H1 (cell line): ENCODE measurements at regions not wholly inside any gene's neighbourhood (a gene's known extent, or its start where the extent isn't known, plus 50 kb on each side); places are given as distances from the start of the nearest gene placed in this dataset.

Experiments used
- CTCF ChIA-PET: fragments of 300-600 bp; sonication (Branson Sonifier 250); formaldehyde crosslinking; loops from one replicate; lab custom pipeline; 2021; ENCODE audit not compliant: partially characterized antibody; lab: Charles Lee
- POLR2A ChIA-PET: fragments of 300-600 bp; sonication (Branson Sonifier 250); formaldehyde crosslinking; loops from one replicate; lab custom pipeline; 2021; ENCODE audit warnings: inconsistent platforms; ENCODE audit not compliant: partially characterized antibody; lab: Charles Lee
- DNase-seq, 2 experiments: peaks; one replicate each; pipeline versions ENCODE4 v3.0.0 to v3.0.0-alpha.2; 2010 to 2022; ENCODE audit warnings: low spot score in 2 of 2, low read depth in 1 of 2, mixed read lengths in 1 of 2
- FAIRE-seq: peaks from 2 replicates; lab custom pipeline; 2011; peaks lifted over from hg19 to GRCh38; lab: Jason Lieb, UNC
- H2AFZ ChIP-seq: 2 replicates; pipeline ENCODE4 v1.8.1; 2012; ENCODE audit warnings: low read length, inconsistent platforms
- H2AK5ac ChIP-seq: 2 replicates; pipeline ENCODE4 v1.6.1; 2013; ENCODE audit warnings: low read depth, low read length
- H2BK120ac ChIP-seq: replicated peaks from 2 replicates; pipeline ENCODE3; 2013; ENCODE audit warnings: low read depth, low read length, inconsistent platforms
- H2BK12ac ChIP-seq: 2 replicates; pipeline ENCODE4 v1.6.1; 2013; ENCODE audit warnings: low read depth, low read length
- H2BK15ac ChIP-seq: 2 replicates; pipeline ENCODE4 v1.6.1; 2013; ENCODE audit warnings: low read length
- H2BK20ac ChIP-seq: 2 replicates; pipeline ENCODE4 v1.6.1; 2013; ENCODE audit warnings: low read length
- H2BK5ac ChIP-seq: 2 replicates; pipeline ENCODE4 v1.6.1; 2013; ENCODE audit warnings: low read depth, low read length
- H3K14ac ChIP-seq: 2 replicates; pipeline ENCODE4 v1.6.1; 2013; ENCODE audit warnings: inconsistent platforms; ENCODE audit not compliant: insufficient read length
- H3K18ac ChIP-seq: 2 replicates; pipeline ENCODE4 v1.6.1; 2013; ENCODE audit warnings: low read length; ENCODE audit errors: extremely low read depth
- H3K23ac ChIP-seq: 2 replicates; pipeline ENCODE4 v1.6.1; 2013; ENCODE audit warnings: inconsistent platforms; ENCODE audit not compliant: insufficient read length
- H3K23me2 ChIP-seq: 2 replicates; pipeline ENCODE4 v1.6.1; 2013; ENCODE audit warnings: low read depth, low read length
- H3K27ac ChIP-seq: 2 replicates; pipeline ENCODE4 v1.6.1; 2011; ENCODE audit warnings: low read depth, low read length, inconsistent platforms
- H3K27me3 ChIP-seq, 4 experiments: replicated peaks in 1 of 4; 1 replicate in 1 of 4; 2 replicates in 3 of 4; pipeline versions ENCODE4 v1.6.1 to v1.8.1; 2011 to 2013; ENCODE audit warnings: low read length in 3 of 4, mild to moderate bottlenecking in 3 of 4, inconsistent platforms in 2 of 4, mixed read lengths in 2 of 4, moderate library complexity in 1 of 4; ENCODE audit not compliant: control insufficient read depth in 3 of 4, insufficient read depth in 3 of 4; ENCODE audit errors: extremely low read depth in 1 of 4
- H3K36me3 ChIP-seq, 4 experiments: 2 replicates each; pipeline versions ENCODE4 v1.6.1 to v1.8.1; 2011 to 2013; ENCODE audit warnings: mild to moderate bottlenecking in 4 of 4, low read length in 3 of 4, moderate library complexity in 2 of 4, control low read depth in 1 of 4, inconsistent platforms in 1 of 4; ENCODE audit not compliant: insufficient read depth in 4 of 4, control insufficient read depth in 2 of 4
- H3K4ac ChIP-seq: replicated peaks from 2 replicates; pipeline ENCODE3; 2013; ENCODE audit warnings: low read length, low read depth, mixed read lengths, inconsistent platforms; ENCODE audit not compliant: insufficient read length
- H3K4me1 ChIP-seq, 4 experiments: replicated peaks in 1 of 4; 1 replicate in 1 of 4; 2 replicates in 3 of 4; pipeline versions ENCODE4 v1.6.1 to v1.8.1; 2011 to 2013; ENCODE audit warnings: low read length in 3 of 4, inconsistent platforms in 2 of 4, mixed read lengths in 1 of 4; ENCODE audit not compliant: insufficient read depth in 4 of 4, control insufficient read depth in 3 of 4
- H3K4me2 ChIP-seq, 2 experiments: 2 replicates each; pipeline versions ENCODE4 v1.6.1 to v1.8.1; 2011 to 2013; ENCODE audit warnings: low read depth in 2 of 2, low read length in 2 of 2, control low read depth in 1 of 2, inconsistent platforms in 1 of 2, mild to moderate bottlenecking in 1 of 2; ENCODE audit not compliant: insufficient read depth in 1 of 2
- H3K4me3 ChIP-seq, 4 experiments: fragments of 200-600, 300-600 bp in 1 of 4; sonication (generic), shearing (Covaris generic), sonication (Bioruptor Twin) in 1 of 4; 2 replicates each; pipeline versions ENCODE4 v1.5.1 to v1.8.1; 2011 to 2016; ENCODE audit warnings: low read length in 4 of 4, low read depth in 3 of 4, control low read depth in 2 of 4, inconsistent platforms in 2 of 4, mild to moderate bottlenecking in 2 of 4, mixed read lengths in 1 of 4, moderate library complexity in 1 of 4; ENCODE audit not compliant: insufficient read depth in 2 of 4; ENCODE audit errors: extremely low read depth in 1 of 4
- H3K56ac ChIP-seq: replicated peaks from 2 replicates; pipeline ENCODE3; 2013; ENCODE audit warnings: low read depth, mild to moderate bottlenecking, mixed read lengths, low read length, inconsistent platforms; ENCODE audit not compliant: insufficient read length
- H3K79me1 ChIP-seq: 2 replicates; pipeline ENCODE4 v1.6.1; 2013; ENCODE audit warnings: low read depth, low read length, control low read depth
- H3K79me2 ChIP-seq, 2 experiments: 2 replicates each; pipeline versions ENCODE4 v1.6.1 to v1.8.1; 2012 to 2013; ENCODE audit warnings: low read length in 2 of 2, mild to moderate bottlenecking in 2 of 2, inconsistent platforms in 1 of 2; ENCODE audit not compliant: insufficient read depth in 2 of 2, control insufficient read depth in 1 of 2
- H3K9ac ChIP-seq, 4 experiments: replicated peaks in 1 of 4; 1 replicate in 1 of 4; 2 replicates in 3 of 4; pipeline versions ENCODE4 v1.6.1 to v1.8.1; 2011 to 2013; ENCODE audit warnings: low read depth in 3 of 4, low read length in 3 of 4, control low read depth in 2 of 4, mild to moderate bottlenecking in 2 of 4, moderate library complexity in 2 of 4, inconsistent platforms in 1 of 4; ENCODE audit errors: extremely low read depth in 1 of 4
- H3K9me3 ChIP-seq, 2 experiments: 2 replicates each; pipeline versions ENCODE4 v1.6.1 to v1.8.1; 2012 to 2013; ENCODE audit warnings: mild to moderate bottlenecking in 2 of 2, moderate library complexity in 2 of 2, control low read depth in 1 of 2, inconsistent platforms in 1 of 2, low read depth in 1 of 2, low read length in 1 of 2, mixed read lengths in 1 of 2; ENCODE audit not compliant: insufficient read depth in 2 of 2
- H4K20me1 ChIP-seq, 2 experiments: replicated peaks in 1 of 2; 2 replicates each; pipeline versions ENCODE3 to v1.8.1; 2011 to 2013; ENCODE audit warnings: inconsistent platforms in 2 of 2, low read length in 2 of 2, mild to moderate bottlenecking in 1 of 2; ENCODE audit not compliant: insufficient read depth in 2 of 2, control insufficient read depth in 1 of 2
- H4K5ac ChIP-seq: 2 replicates; pipeline ENCODE4 v1.6.1; 2013; ENCODE audit warnings: low read length, low read depth, mixed read lengths, inconsistent platforms; ENCODE audit not compliant: insufficient read length
- H4K8ac ChIP-seq: 2 replicates; pipeline ENCODE4 v1.8.0; 2013; ENCODE audit warnings: mild to moderate bottlenecking, moderate library complexity, low read length, inconsistent platforms; ENCODE audit not compliant: insufficient read depth; ENCODE audit errors: extremely low read depth
- H4K91ac ChIP-seq: replicated peaks from 2 replicates; pipeline ENCODE3; 2013; ENCODE audit warnings: low read length, mixed read lengths, inconsistent platforms; ENCODE audit not compliant: insufficient read length
- BRCA1 ChIP-seq: IDR thresholded peaks from 2 replicates; pipeline ENCODE4 v1.6.1; 2012; ENCODE audit warnings: low read depth, low read length, improper control_type of control experiment
- CEBPB ChIP-seq: IDR thresholded peaks from 2 replicates; pipeline ENCODE4 v1.6.1; 2012; ENCODE audit warnings: low read depth, low read length
- CREB1 ChIP-seq: IDR thresholded peaks from 2 replicates; pipeline ENCODE4 v1.6.1; 2012; ENCODE audit warnings: inconsistent platforms
- GTF2F1 ChIP-seq: IDR thresholded peaks from 2 replicates; pipeline ENCODE4 v1.6.1; 2012; ENCODE audit warnings: low read depth, low read length, improper control_type of control experiment, borderline replicate concordance
- JUND ChIP-seq: IDR thresholded peaks from 2 replicates; pipeline ENCODE4 v1.6.1; 2011; ENCODE audit warnings: mild to moderate bottlenecking, improper control_type of control experiment, low read length
- KDM4A ChIP-seq: IDR thresholded peaks from one replicate; pipeline ENCODE4 v1.7.1; 2012; ENCODE audit warnings: low read depth, mild to moderate bottlenecking, moderate library complexity, low read length, inconsistent platforms; ENCODE audit not compliant: severe bottlenecking
- NRF1 ChIP-seq: IDR thresholded peaks from 2 replicates; pipeline ENCODE4 v1.6.1; 2011; ENCODE audit warnings: mild to moderate bottlenecking, low read depth, low read length, improper control_type of control experiment
- POLR2A ChIP-seq, 2 experiments: IDR thresholded peaks; 1 replicate in 1 of 2; 2 replicates in 1 of 2; pipeline ENCODE4 v1.6.1; 2011; ENCODE audit warnings: low read depth in 2 of 2, low read length in 2 of 2, mild to moderate bottlenecking in 2 of 2; ENCODE audit errors: control extremely low read depth in 1 of 2
- SIN3A ChIP-seq, 2 experiments: IDR thresholded peaks in 1 of 2; conservative IDR thresholded peaks in 1 of 2; 2 replicates each; pipeline ENCODE4 v1.6.1; 2011 to 2012; ENCODE audit warnings: low read length in 2 of 2, improper control_type of control experiment in 1 of 2, low read depth in 1 of 2, mild to moderate bottlenecking in 1 of 2
- SIX5 ChIP-seq: IDR thresholded peaks from 2 replicates; pipeline ENCODE4 v1.6.1; 2011; ENCODE audit warnings: mild to moderate bottlenecking, low read depth, low read length
- SP4 ChIP-seq: IDR thresholded peaks from 2 replicates; pipeline ENCODE4 v1.6.1; 2012; ENCODE audit warnings: low read length, inconsistent platforms
- SRF ChIP-seq: IDR thresholded peaks from 2 replicates; pipeline ENCODE4 v1.6.1; 2011; ENCODE audit warnings: mild to moderate bottlenecking, low read depth, low read length, moderate library complexity
- TAF1 ChIP-seq: IDR thresholded peaks from 2 replicates; pipeline ENCODE4 v1.6.1; 2011; ENCODE audit warnings: mild to moderate bottlenecking, low read depth, low read length
- YY1 ChIP-seq: IDR thresholded peaks from 2 replicates; pipeline ENCODE4 v1.6.1; 2011; ENCODE audit warnings: low read depth, mild to moderate bottlenecking, low read length
- WGBS, 2 experiments: shearing (Covaris generic) in 1 of 2; methylation state at CpG; one replicate each; pipeline versions ENCODE4 v1.1.6 to v1.1.7; 2013 to 2015; ENCODE audit warnings: low lambda C conversion rate in 2 of 2, mixed read lengths in 2 of 2, inconsistent platforms in 1 of 2, low coverage in 1 of 2, missing lambda C conversion rate in 1 of 2; ENCODE audit not compliant: insufficient replicate concordance in 2 of 2, insufficient coverage in 1 of 2, insufficient read length in 1 of 2; ENCODE audit errors: extremely low coverage in 1 of 2, missing lambda C conversion rate in 1 of 2; 5-methylcytosine and 5-hydroxymethylcytosine counted together

DNA sequence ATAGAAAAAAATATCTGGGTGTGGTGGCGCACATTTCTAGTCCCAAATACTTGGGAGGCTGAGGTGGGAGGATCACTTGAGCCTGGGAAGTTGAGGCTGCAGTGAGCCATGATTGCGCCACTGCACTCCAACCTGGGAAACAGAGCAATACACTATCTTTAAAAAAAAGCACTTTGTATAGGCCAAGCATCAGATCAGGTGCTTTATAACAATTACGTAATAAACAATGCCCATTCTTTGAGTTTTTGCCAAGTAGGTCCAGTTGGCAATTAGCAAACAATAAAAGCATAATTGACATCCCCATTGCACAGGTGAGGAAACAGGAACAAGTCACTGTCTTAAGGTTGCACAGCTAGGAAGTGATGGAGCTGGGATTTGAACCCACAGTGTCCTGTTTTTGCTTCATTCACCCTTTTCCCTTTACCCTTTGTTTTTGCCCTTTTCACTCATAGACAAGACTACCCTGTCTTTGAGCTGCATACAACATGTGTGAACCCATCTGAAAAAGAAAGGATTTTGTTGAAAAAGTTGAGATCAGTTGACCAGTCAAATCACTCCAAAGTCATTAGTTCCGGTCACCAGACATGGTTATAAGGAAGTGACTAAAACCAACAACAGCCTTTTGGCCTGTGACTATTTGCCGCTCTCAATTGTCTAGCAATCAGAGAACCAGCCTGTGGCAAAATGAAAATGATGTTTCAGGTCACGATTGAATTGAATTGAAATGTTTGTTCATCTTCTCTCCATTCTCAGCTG is 303.6 kb downstream of the TFAP2C start:
- Histone ChIP-seq H3K36me3 (no peaks in the 10 kb centered on the region), H3K79me1 (no peaks in the 10 kb centered on the region), H3K27me3 (peaks cover 0 to 2% (median 1%) of the 10 kb centered on the region in 4 experiments; a peak in 4 of 7 replicates), H2BK15ac (no peak overlapping the region), H3K23me2 (0 out of 2 replicates have a peak, but pooled peaks cover 1% of the 10 kb centered on the region), H2AFZ (no peak overlapping the region), H3K23ac (no peak overlapping the region), H4K20me1 (no peaks in the 10 kb centered on the region), H3K9me3 (no peaks in the 10 kb centered on the region), H2AK5ac (no peak overlapping the region), H3K4ac (no peak overlapping the region), H3K9ac (no peak overlapping the region), H3K27ac (no peak overlapping the region), H2BK5ac (no peak overlapping the region), H3K56ac (no peak overlapping the region), H3K4me3 (no peak overlapping the region), H3K14ac (no peak overlapping the region), H4K5ac (no peak overlapping the region), H2BK12ac (no peak overlapping the region), H3K18ac (no peak overlapping the region), H4K8ac (no peak overlapping the region), H3K4me2 (no peak overlapping the region), H4K91ac (no peak overlapping the region), H3K79me2 (no peaks in the 10 kb centered on the region), H2BK20ac (no peak overlapping the region), H3K4me1 (peaks cover 0 to 17% (median 12%) of the 10 kb centered on the region in 4 experiments; a peak in 5 of 7 replicates), H2BK120ac (no peak overlapping the region)
- DNase-seq (no peak), FAIRE-seq (no peak)
- WGBS, 2 experiments, result 92% methylated on average over 6 of the region's 6 CpGs; no CpG with 5 or more reads in 1 of the 2 experiments
- ChIA-PET POLR2A (no interaction called here), CTCF (interaction anchor here (0.9 to 1.4 kb wide), 2 partner anchors 302 to 383 kb away, joined by 3 read pairs; no protein-coding TSS in a partner anchor)
- TF ChIP-seq YY1 (no peak), SP4 (no peak), NRF1 (no peak), SIX5 (no peak), BRCA1 (no peak), GTF2F1 (no peak), JUND (no peak), SRF (no peak), TAF1 (no peak), CEBPB (no peak), CREB1 (no peak), KDM4A (no peak), SIN3A (conservative IDR thresholded peaks at IDR 0.05 in 1 of 2, IDR thresholded peaks at IDR 0.05 in 1 of 2; ENCODE audit: low read depth in 1 of 2, low read length in 2 of 2) (no peak), POLR2A (IDR thresholded peaks at IDR 0.05; ENCODE audit: control extremely low read depth in 1 of 2, low read depth in 2 of 2, low read length in 2 of 2) (no peak)
